ENCODE measurements at regions not wholly inside any gene's neighbourhood (a gene's known extent, or its start where the extent isn't known, plus 50 kb on each side); places are given as distances from the start of the nearest gene placed in this dataset.
"Not testable (repeated sequence)": the region's sequence is repeated elsewhere in the genome, so short reads cannot be mapped to it uniquely, and the experiment has no call there.

DNA sequence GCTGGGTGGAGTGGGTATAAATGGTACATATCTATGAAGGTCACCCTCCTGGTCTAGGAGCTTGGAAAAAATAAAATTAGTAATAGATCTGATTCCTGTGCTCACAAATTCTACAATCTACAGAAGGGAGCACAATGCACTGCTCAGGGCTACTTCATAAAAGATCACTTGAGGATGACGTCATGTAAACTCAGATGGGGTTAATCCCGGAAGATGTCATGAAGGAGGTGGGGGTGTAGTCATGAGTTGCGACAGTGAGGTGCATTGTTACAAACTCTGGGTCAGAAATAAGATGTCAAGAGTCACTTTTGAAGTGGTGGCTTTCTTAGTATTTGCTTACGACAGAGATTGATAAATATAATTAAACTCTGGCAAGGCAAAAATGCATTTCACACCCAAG is 68.2 kb downstream of the LHX9 start:
- no peak for DNase-seq

DNA sequence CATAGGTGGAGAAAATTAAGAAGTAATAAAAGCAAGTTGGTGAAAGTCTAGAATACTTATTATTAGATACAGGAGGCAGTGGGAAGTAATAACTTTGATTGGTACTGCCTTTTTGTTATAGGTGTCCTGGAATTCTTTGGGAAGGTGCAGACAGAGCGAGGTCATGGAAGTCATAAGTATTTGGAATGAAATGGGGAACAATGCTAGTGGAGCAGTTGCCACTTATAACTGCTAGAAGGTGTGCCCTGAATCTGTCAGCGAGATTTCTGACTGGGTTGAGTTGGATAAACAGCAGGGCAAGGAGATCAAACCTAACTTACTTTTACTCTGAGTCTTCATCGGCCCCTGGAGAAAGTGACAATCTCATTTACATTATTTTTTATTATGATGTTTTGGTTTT is 69.6 kb downstream of the LHX9 start:
- DNase-seq, result no peak

DNA sequence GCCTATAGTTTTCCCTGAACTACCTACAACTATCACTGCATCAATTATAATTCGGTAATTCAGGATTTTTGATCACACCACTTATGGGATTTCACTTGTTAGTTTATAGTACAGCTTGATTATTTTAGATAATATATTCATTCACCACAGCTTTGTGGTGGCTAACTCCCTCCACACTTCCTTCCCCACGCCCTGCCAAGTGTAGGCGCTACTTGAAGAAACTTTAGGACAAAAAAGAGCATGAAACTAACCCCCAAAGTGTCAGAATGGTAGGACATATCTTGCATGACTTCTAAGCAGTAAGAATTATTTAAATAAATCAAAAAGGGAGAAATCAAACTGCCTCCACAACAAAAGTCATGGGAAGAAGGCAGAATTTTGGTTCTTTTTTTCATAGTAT is 70.1 kb downstream of the LHX9 start:
- DNase-seq, result no peak

DNA sequence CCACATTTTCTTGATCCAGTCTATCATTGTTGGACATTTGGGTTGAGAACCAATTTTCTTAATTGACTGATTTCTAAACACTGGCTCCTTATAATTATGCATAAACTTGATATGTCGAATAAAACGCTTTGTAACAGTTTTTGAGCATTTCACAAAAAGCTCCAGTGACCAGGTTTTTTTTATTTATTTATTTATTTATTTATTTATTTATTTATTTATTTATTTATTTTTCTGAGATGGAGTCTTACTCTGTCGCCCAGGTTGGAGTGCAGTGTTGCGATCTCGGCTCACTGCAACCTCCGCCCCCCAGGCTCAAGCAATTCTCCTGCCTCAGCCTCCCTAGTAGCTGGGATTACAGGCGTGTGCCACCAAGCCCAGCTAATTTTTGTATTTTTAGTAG is 71.4 kb downstream of the LHX9 start:
- not testable (repeated sequence) for DNase-seq

DNA sequence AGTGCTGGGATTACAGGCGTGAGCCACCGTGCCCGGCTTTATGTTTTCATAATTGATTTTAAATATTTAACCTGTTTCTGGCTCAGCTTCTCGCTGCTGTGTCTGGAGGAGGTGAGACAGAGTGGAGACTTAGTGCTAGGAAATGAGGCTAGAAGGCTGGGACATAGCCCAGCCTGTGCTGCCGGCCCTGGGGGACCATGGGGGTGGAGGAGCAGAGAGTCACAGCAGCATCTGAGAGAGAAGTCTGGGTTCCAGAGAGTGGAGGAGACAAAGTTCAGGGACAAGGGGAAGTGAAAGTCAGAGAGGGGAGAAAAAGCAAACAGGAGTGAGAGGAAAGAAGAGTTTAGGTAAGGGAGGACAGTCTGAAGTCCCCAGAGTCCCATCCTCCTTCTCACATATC is 71.9 kb downstream of the LHX9 start:
- DNase-seq, result no peak

DNA sequence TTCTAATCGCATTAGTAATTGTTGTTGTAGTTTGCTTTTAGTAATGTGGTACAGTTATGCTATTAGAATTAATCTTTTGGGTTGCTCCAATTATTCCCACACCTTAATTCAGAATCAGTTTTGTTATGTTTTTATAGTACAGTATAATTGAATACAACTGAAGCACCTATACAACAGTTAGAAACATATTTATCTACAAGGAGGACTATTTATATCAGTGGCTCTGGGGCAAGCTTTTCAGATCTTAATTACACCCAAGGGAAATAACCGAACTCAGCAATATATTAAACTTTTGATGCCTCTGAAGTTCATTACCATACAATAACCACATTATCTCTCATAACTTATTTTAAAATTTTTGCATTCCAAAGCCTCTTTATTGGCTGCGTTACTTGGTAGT is 74.4 kb downstream of the LHX9 start:
- DNase-seq, result no peak

DNA sequence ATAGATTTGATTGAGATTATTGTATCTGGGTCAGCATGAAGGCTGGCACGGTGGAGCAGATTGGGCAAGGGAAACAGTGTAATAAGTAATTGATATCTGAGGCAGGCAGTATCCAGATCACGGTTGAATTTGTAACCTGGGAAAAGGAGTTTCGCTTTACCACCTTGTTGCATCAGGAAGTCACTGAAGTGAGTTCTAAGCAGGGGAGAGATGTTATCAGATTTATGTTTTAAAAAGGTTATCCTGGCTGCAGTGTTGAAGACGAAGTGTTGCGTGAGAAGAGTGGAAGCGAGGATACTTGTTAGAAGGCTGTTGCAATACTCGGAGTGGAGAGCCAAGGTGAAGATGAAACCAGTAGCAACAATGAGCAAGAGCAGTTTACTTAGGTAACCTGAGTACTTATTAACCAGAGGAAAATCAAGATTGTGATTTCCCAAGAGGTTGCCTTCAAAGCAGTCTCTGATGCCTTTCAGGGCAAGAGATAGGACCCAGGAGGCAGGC is 77.8 kb downstream of the LHX9 start:
- no peak for DNase-seq

DNA sequence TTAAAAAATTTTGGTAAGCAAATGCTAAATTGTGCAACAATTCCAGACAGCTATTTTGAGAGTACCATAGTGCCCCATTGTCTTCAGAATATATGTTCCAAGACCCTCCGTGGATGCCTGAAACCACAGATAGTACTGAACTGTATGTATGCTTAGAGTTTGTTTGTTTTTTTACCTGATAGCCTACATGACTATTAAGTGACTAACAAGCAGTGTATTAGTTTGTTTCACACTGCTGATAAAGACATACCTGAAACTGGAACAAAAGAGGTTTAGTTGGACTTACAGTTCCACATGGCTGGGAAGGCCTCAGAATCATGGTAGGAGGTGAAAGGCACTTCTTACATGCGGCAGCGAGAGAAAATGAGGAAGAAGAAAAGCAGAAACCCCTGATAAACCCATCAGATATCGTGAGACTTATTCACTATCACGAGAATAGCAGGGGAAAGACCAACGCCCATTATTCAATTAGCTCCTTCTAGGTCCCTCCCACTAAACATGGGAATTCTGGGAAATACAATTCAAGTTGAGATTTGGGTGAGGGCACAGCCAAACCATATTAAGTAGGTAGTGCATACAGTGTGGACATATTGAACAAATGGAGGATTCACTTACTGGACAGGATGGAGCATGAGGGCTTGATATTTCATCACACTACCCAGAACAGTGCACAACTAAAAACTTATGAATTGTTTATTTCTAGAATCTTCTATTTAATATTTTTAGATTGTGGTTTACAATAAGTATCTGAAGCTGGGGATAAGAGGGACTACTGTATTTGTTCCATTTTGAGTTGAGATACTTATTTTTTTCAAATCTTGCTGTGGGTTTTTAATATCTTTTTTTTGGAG is 78.5 kb downstream of the LHX9 start:
- no peak for DNase-seq

DNA sequence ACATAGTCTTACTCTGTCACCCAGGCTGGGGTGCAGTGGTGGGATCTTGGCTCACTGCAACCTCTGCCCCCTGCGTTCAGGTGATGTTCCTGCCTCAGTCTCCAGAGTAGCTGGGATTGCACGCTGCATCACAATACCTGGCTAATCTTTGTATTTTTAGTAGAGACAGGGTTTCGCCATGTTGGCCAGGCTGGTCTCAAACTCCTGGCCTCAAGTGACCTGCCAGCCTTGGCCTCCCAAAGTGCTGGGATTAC is 79.0 kb downstream of the LHX9 start:
- DNase-seq, result not testable (repeated sequence)

DNA sequence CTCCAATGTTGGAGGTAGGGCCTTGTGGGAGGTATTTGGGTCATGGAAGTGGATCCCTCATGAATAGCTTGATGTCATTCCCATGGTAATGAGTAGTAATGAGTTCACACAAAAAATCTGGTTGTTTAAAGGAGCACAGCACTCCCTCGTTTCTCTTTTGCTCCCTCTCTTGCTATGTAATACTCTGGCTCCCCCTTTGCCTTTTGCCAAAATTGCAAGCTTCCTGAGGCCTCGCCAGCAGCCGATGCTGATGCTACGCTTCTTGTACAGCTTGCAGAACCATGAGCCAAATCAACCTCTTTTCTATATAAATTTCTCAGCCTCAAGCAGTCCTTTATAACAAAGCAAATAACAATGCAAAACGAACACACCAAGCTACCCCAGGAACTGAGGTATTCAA is 80.9 kb downstream of the LHX9 start:
- no peak for DNase-seq

DNA sequence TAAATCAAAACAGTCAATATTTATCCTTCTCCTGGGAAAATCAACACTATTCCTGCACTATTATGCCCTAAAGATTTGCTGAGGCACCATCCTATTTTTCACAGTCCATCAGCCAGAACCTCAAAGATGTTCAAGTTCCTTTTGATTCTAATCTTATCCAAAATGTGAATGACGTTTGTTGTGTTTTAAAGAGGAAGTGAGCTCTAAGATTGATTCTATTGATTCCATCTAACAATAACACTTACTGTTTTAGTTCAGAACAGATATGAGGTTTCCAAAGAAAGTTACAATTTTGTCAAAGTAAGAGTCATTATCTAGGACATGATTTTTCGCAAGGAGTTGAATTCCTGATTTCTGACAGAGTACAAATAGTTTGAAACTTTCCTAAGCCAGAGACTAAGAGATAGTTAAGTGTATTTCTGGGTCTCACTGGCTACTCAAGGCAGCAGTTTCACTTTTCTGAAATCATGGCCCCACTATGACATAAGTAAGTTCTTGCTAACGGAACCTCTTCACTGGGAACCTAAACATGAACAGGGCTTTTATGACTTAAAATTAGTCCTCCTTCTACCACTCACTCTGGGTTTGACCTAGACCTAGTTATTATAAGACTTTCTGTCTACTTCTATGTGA is 84.7 kb downstream of the LHX9 start:
- no peak for DNase-seq

DNA sequence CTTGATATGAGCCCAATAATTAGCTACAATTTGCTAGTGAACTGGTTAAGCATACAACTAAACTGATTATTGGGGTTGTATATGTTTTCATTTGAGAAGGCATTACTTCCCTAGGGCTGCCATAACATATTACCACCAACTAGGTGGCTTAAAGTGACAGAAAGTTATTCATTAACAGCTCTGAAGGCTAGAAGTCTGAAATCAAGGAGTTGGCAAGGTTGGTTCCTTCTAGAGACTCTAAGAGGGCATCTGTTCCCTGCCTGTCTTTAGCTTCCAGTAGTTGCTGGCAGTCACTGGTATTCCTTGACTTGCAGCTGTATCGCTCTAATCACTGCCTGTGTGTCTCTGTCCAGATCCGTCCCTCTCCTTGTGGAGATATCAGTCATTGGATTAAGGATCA is 86.3 kb downstream of the LHX9 start:
- DNase-seq, result no peak

DNA sequence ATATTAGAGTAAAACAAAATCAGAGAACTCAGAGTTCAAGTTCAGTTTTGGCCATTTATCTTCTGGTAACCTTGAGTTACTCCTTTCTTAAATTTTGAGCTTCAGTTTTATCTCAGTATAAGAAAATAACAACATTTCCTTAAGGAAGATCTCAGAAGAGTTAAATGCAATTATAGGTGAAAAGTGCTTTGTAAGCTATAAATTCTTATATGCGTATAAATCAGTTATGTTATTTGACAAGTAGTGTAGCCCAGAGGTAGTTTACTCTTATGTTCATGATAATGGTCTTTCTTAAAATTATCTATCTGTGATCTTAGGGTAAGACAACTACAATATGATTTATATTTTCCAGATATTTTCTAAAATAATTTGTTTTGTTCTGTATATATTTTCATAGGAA is 89.8 kb downstream of the LHX9 start:
- no peak for DNase-seq

DNA sequence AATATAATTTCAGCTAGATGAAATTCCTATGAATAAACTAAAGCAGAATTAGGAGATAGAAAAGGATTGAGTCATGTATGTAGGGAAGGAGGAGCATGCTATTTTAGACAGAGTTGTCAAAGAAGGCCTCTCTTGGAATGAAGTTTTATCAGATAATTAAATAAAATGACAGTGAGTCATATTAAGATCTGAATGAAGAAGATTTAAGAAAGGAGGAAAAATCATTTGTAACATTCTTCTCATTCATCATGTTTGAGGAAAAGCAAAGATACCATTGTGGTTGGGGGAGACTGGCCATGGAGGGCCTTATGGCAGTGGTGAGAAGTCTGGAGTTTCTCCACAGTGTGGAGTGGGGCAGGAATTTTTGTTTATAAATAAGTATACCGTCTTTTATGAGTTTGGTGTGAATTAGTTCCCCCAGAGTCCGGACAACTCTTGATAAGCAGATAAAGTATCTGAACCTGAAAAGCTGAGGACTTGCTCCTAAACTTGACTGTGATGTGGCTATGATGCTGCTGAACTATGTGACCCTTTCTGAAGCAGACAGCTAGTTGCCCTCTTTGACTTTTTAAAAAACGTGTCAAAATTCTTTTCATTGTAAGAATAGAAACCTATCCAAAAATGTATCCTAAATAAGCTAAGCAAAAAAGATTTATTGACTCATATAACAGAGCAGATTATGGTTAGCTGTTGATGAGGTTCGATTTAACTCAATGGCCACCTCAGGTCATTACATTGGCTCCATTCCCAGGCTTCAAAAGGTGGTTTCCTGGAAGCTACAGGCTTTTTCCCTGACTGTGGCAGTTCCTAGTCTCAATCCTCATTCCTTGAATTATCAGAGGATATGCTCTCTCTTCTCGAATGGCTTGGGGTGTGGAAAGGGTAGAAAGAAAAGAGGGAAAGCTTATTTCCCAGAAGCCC is 90.8 kb downstream of the LHX9 start:
- DNase-seq, result no peak

DNA sequence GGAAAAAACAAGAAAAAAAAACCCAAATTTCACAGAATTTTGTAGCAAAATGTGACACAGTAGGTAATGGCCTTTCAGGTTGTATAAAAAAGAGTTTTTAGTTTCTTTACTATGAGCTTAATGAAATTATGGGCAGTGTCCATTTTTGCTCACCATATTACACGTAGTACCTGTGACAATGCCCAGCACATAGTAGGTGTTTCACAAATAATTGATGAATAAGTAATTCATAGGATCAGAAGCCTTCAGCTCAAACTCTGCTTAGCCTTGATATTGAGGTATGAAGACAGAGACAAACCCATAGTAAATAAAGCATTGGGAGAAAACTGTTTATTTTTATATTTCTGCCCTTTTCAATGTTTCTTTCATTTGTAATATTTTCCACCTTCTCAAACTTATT is 97.2 kb downstream of the LHX9 start:
- DNase-seq, result no peak

DNA sequence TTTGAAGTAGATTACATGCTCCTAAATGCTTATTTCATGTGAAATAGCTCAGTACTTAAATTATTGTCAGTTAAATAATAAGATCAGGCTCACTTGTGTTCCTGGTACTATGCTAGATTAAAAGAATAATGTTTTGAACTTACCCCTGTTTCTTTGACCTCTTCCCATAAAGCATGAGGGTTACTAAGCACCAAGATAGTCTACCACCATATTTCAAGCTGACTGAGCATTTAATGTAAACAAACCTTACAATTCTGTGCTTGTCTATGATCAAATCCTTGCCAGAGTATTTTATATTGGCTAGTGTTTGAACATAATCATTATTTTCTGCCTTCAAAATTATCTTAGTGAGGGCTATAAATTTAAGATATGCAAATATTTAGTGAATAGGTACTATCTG is 98.1 kb downstream of the LHX9 start:
- no peak for DNase-seq

DNA sequence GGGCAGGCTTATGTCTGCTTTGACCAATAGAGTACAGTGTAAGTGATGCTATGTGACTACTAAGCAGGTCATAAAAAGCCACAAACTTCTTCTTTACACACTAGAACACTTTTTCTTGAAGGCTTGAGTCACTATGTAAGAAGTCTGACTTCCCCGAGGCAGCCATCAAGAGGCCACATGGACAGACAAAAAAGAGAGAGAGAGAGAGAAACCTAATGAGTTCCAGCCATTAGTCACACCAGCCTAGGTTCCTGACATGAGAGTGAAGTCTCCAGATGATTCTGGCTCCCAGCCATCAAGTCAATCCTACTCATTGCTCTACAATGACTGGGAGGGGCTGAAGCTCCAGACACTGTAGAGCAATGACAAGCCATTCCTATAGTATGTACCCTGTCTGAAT is 101.4 kb downstream of the LHX9 start:
- no peak for DNase-seq

DNA sequence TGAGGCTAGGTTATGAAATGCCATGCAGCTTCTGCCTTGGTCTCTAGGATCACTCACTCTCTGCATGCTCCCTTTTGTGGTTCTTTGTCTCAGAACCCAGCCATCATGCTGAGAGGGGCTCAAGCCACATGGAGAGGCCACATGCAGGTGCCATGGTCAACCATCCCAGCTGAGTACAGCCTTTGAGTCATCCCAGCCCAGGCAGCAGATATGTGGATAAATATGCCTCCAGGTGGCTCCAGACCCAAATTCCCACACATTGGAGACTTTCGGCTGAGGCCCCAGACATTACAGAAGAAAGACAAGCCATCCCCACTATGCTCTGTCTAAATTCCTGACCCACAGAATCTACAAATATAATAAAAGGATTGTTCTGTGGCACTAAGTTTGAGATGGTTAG is 102.0 kb downstream of the LHX9 start:
- DNase-seq, result no peak

DNA sequence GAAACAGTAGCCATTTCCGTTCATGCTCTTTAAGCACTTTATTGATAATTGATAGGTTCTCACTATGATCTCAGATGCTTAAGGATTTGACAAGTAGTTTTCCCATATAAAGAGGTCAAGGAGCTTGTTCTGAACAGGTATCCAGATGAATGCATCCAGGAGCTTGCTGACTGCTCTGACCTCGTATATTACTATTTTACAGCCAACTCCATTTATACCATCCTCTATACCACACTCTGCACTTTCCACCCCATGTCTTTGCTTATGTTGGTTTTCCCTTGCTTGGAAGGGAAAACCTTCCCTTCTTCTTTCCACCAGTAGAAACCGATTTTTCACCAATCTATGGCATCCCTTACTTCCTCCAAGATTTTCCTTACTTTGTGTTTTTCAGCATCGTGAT is 107.2 kb downstream of the LHX9 start:
- no peak for DNase-seq

DNA sequence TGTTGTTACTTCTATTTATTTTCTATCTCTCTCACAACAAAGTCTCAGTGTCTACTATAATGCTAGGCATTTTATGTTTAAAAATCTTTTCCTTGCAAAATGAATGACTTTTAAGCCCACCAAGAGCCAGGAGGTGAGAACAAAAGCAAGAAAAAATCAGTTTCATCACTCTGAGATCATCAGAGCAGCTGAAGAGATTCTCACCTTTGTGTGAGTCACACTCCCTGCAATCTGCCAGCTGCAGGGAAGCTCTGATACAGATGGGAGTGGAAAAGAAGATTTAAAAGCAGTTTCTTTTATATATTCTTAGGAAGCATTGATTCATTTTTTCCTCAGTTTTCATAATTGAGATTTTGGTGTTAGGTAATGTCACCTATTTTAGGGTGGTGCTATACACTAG is 107.6 kb downstream of the LHX9 start:
- DNase-seq, result no peak

DNA sequence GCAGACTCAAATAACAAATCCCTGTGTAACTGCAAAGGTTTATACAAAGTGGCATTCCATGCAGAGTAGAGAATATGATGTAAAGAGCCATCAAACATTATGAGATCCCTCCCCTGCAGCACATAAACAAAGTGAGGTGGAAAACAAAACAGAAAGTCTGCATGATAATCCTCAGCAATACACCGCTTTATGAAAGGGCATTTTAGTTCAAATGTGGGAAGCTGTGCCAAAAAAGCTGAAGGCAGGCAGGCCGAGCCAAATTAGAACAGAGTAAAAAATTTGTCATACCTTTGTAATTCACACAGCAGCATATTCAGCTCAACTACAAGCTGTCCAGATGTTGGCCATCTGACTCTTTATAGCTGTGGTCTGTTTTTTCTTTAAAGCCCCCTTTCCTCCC is 113.5 kb downstream of the LHX9 start:
- no peak for DNase-seq

DNA sequence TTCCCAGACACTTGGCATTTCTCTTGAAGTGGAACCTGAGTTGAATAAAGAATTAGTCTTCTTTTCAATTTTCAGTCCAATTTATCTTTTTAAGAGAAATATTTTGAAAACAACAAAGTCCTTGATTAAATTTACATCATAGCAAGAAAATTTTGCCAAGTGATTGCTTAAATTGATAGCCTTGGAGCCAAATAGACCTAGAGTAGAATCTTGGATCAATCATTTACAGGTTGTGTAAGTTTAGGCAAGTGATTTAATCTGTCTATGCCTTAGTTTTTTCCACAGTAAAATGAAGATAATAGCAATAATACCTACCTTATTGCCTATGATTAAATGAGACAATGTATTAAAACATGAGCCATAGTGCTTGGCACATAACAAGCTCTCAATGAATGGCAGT is 113.9 kb downstream of the LHX9 start:
- DNase-seq, result no peak

DNA sequence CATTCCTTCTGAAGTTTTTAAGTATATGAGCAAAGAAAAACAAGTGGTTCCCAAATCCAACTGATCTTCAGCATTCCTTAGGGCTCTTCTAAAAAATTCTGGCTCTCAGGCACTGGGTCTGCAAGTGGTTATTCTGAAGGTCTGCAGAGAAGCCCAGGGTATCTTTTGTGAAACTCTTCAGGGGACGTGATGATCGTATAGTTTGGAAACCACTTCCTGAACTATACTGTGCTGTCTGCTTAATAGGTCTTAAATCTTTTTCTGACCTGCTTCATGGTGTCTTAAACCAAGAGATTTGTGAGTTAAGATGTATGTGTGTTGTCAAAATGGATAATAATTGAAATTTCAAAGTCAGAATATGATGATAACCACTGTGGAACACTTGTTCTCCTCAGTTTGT is 115.5 kb downstream of the LHX9 start:
- no peak for DNase-seq

DNA sequence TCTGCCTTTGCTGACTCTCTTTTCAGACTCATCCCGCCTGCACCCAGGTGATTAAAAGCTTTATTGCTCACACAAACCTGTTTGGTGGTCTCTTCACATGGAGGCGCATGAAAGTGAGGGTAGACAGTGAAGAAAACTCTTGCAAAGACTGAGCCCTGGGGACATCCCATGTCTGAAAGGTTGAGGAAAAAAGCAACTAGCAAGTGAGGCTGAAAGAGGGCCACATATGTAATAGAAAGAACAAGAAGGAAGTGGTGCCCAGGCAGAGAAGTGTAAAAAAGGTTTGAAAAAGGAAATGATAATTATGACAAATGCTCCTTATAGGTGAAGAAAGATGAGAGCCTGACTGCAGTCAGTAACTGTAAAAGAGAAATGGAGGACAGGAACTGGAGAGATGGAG is 115.9 kb upstream of the NEK7 start:
- DNase-seq, result no peak
